Caco-2 (cell line): ENCODE measurements at regions not wholly inside any gene's neighbourhood (a gene's known extent, or its start where the extent isn't known, plus 50 kb on each side); places are given as distances from the start of the nearest gene placed in this dataset.

Source experiments
- BruUV-seq: library from RNA; stranded (reverse); fragments of 400-500 nt; replicated peaks from 2 replicates; lab custom pipeline; 2021; lab: Mats Ljungman, UMichigan
- CTCF ChIA-PET: fragments of 300-600 bp; sonication (Branson Sonifier 250); formaldehyde crosslinking; loops from one replicate; lab custom pipeline; 2022; ENCODE audit warnings: antibody characterized with exemption; lab: Charles Lee
- POLR2A ChIA-PET: fragments of 300-600 bp; sonication (Branson Sonifier 250); formaldehyde crosslinking; loops from one replicate; lab custom pipeline; 2022; ENCODE audit warnings: antibody characterized with exemption; lab: Charles Lee
- DNase-seq, 2 experiments: peaks; one replicate each; pipeline versions ENCODE4 v3.0.0 to v3.0.0-alpha.2; 2020 to 2022
- H3K27me3 ChIP-seq: replicated peaks from 2 replicates; pipeline ENCODE4 v1.6.0; 2011; ENCODE audit warnings: low read length; ENCODE audit not compliant: control insufficient read depth, insufficient read depth
- H3K36me3 ChIP-seq: 2 replicates; pipeline ENCODE4 v1.5.1; 2011; ENCODE audit warnings: low read length; ENCODE audit not compliant: control insufficient read depth, insufficient read depth
- H3K4me1 ChIP-seq: fragments of 250-450 bp; sonication (Bioruptor Pico); 2 replicates; pipeline ENCODE4 v1.5.1; 2020; ENCODE audit warnings: mild to moderate bottlenecking
- H3K4me3 ChIP-seq: 2 replicates; pipeline ENCODE4 v1.5.1; 2011; ENCODE audit warnings: low read depth, mild to moderate bottlenecking, control low read depth, low read length
- H3K9me3 ChIP-seq: fragments of 250-450 bp; sonication (Bioruptor Pico); 2 replicates; pipeline ENCODE4 v1.5.1; 2020; ENCODE audit warnings: mild to moderate bottlenecking, moderate library complexity
- H3K27ac Mint-ChIP-seq: one replicate; pipeline ENCODE4 v1.8.0; 2022; ENCODE audit warnings: mixed read lengths; ENCODE audit not compliant: unreplicated experiment
- H3K27me3 Mint-ChIP-seq: one replicate; pipeline ENCODE4 v1.8.0; 2022; ENCODE audit warnings: mixed read lengths; ENCODE audit not compliant: insufficient read depth, unreplicated experiment
- H3K36me3 Mint-ChIP-seq: one replicate; pipeline ENCODE4 v1.8.0; 2022; ENCODE audit warnings: mild to moderate bottlenecking, mixed read lengths; ENCODE audit not compliant: insufficient read depth, unreplicated experiment
- H3K4me1 Mint-ChIP-seq: one replicate; pipeline ENCODE4 v1.8.0; 2022; ENCODE audit warnings: low read depth, mixed read lengths; ENCODE audit not compliant: unreplicated experiment
- H3K4me3 Mint-ChIP-seq: one replicate; pipeline ENCODE4 v1.8.0; 2022; ENCODE audit warnings: mild to moderate bottlenecking, moderate library complexity, mixed read lengths; ENCODE audit not compliant: unreplicated experiment
- H3K9me3 Mint-ChIP-seq: one replicate; pipeline ENCODE4 v1.8.0; 2022; ENCODE audit warnings: mixed read lengths; ENCODE audit not compliant: unreplicated experiment
- CTCF ChIP-seq, 2 experiments: fragments of 200-600 bp in 1 of 2; IDR thresholded peaks; 1 replicate in 1 of 2; 2 replicates in 1 of 2; pipeline versions ENCODE4 v1.5.1 to v1.8.0; 2011 to 2022; ENCODE audit warnings: antibody characterized with exemption in 1 of 2, control low read depth in 1 of 2, inconsistent platforms in 1 of 2, low read depth in 1 of 2, low read length in 1 of 2, mild to moderate bottlenecking in 1 of 2, moderate library complexity in 1 of 2; ENCODE audit not compliant: insufficient read depth in 1 of 2, severe bottlenecking in 1 of 2, unreplicated experiment in 1 of 2
- intact Hi-C: fragments of 100-400 bp; cut with micrococcal nuclease; formaldehyde crosslinking; loops from one replicate; pipeline ENCODE4 v1.10.0; 2022; ENCODE audit not compliant: unreplicated experiment

- no peaks in the 10 kb centered on the region for H3K36me3 ChIP-seq
- no peak for TF ChIP-seq CTCF (IDR thresholded peaks at IDR 0.05; ENCODE audit: insufficient read depth in 1 of 2, low read depth in 1 of 2, low read length in 1 of 2, severe bottlenecking in 1 of 2, unreplicated experiment in 1 of 2)
- H3K4me1 ChIP-seq: 0 out of 2 replicates have a peak, but pooled peaks cover 3% of the 10 kb centered on the region
- intact Hi-C loops: no loop called here
- H3K4me3 ChIP-seq: no peak overlapping the region
- Mint-ChIP-seq H3K9me3 (no peaks in the 10 kb centered on the region), H3K27ac (no peak overlapping the region), H3K4me3 (no peak overlapping the region), H3K36me3 (no peaks in the 10 kb centered on the region), H3K4me1 (no peaks in the 10 kb centered on the region), H3K27me3 (peaks cover 3% of the 10 kb centered on the region)
- DNase-seq: no peak
- no peaks in the 10 kb centered on the region for H3K9me3 ChIP-seq
- CTCF ChIA-PET: no interaction called here
- H3K27me3 ChIP-seq: no peaks in the 10 kb centered on the region
- no TSS peak for BruUV-seq
- POLR2A ChIA-PET: no interaction called here
Observed at GRCh38 chr13:105569816-105570215, 965.6 kb downstream of the EFNB2 start.

GRCh38 chr13:105567951-105568525 lies 967.4 kb downstream of the EFNB2 start:
- Histone ChIP-seq H3K9me3 (no peaks in the 10 kb centered on the region), H3K27me3 (no peaks in the 10 kb centered on the region), H3K4me1 (0 out of 2 replicates have a peak, but pooled peaks cover 3% of the 10 kb centered on the region), H3K36me3 (no peaks in the 10 kb centered on the region), H3K4me3 (no peak overlapping the region)
- POLR2A ChIA-PET: no interaction called here
- no peak for DNase-seq
- Mint-ChIP-seq H3K36me3 (no peaks in the 10 kb centered on the region), H3K4me3 (no peak overlapping the region), H3K27ac (no peak overlapping the region), H3K9me3 (no peaks in the 10 kb centered on the region), H3K27me3 (peaks cover 3% of the 10 kb centered on the region), H3K4me1 (no peaks in the 10 kb centered on the region)
- intact Hi-C loops: no loop called here
- CTCF ChIA-PET: no interaction called here
- no peak for TF ChIP-seq CTCF (IDR thresholded peaks at IDR 0.05; ENCODE audit: insufficient read depth in 1 of 2, low read depth in 1 of 2, low read length in 1 of 2, severe bottlenecking in 1 of 2, unreplicated experiment in 1 of 2)
- BruUV-seq: no TSS peak

- ChIA-PET CTCF (no interaction called here), POLR2A (no interaction called here)
- no peak for DNase-seq
- no peaks in the 10 kb centered on the region for H3K9me3 ChIP-seq
- H3K27me3 Mint-ChIP-seq: peaks cover 3% of the 10 kb centered on the region
- no peak overlapping the region for H3K27ac Mint-ChIP-seq
- no peaks in the 10 kb centered on the region for H3K36me3 ChIP-seq
- TF ChIP-seq CTCF (IDR thresholded peaks at IDR 0.05; ENCODE audit: insufficient read depth in 1 of 2, low read depth in 1 of 2, low read length in 1 of 2, severe bottlenecking in 1 of 2, unreplicated experiment in 1 of 2): no peak
- no peak overlapping the region for H3K4me3 ChIP-seq
- H3K4me1 ChIP-seq: 0 out of 2 replicates have a peak, but pooled peaks cover 3% of the 10 kb centered on the region
- no TSS peak for BruUV-seq
- H3K9me3 Mint-ChIP-seq: no peaks in the 10 kb centered on the region
- H3K27me3 ChIP-seq: no peaks in the 10 kb centered on the region
- H3K36me3 Mint-ChIP-seq: no peaks in the 10 kb centered on the region
- intact Hi-C loops: no loop called here
- H3K4me1 Mint-ChIP-seq: no peaks in the 10 kb centered on the region
- H3K4me3 Mint-ChIP-seq: no peak overlapping the region
Observed at GRCh38 chr13:105565136-105565727, 970.2 kb downstream of the EFNB2 start.
